Prostate gland (tissue), 2 donors: ENCODE measurements at regions not wholly inside any gene's neighbourhood (a gene's known extent, or its start where the extent isn't known, plus 50 kb on each side); places are given as distances from the start of the nearest gene placed in this dataset.

Experiments
- DNase-seq: peaks from one replicate; pipeline ENCODE4 v3.0.0-alpha.2; 2019; ENCODE audit warnings: low spot score
- H3K27ac ChIP-seq, 2 donors: fragments of 200-600 bp; sonication (generic); 2 replicates each; pipeline ENCODE4 v1.5.1; 2017 to 2019
- H3K27me3 ChIP-seq: fragments of 200-600 bp; sonication (generic); replicated peaks from 2 replicates; pipeline ENCODE4 v1.5.1; 2019; ENCODE audit not compliant: insufficient read depth
- H3K36me3 ChIP-seq, 2 donors: fragments of 200-600 bp; sonication (generic); 1 replicate in 1 of 2; 2 replicates in 1 of 2; pipeline versions ENCODE4 v1.5.1 to v1.8.1; 2017 to 2019
- H3K4me1 ChIP-seq: fragments of 200-600 bp; sonication (generic); replicated peaks from 2 replicates; pipeline ENCODE4 v1.5.1; 2019
- H3K4me3 ChIP-seq, 2 donors: fragments of 200-600 bp; sonication (generic); 2 replicates each; pipeline ENCODE4 v1.5.1; 2017 to 2019
- H3K9me3 ChIP-seq: fragments of 200-600 bp; sonication (generic); 2 replicates; pipeline ENCODE4 v1.5.1; 2017
- POLR2A ChIP-seq: fragments of 450-650 bp; IDR thresholded peaks from one replicate; pipeline ENCODE4 v1.6.1; 2016; ENCODE audit warnings: antibody characterized with exemption, mild to moderate bottlenecking
- POLR2AphosphoS5 ChIP-seq: sonication (generic); formaldehyde crosslinking; IDR thresholded peaks from one replicate; pipeline ENCODE4 v1.6.1; 2017; ENCODE audit warnings: antibody characterized with exemption
- WGBS: methylation state at CpG from one replicate; pipeline ENCODE4 v1.1.5; 2018; 5-methylcytosine and 5-hydroxymethylcytosine counted together
- intact Hi-C: fragments of 100-400 bp; cut with DNase I; formaldehyde crosslinking; loops from one replicate; pipeline ENCODE4 v1.14.2; 2022
- TF ChIP-seq, protein P1 (sequence below), 4 experiments: fragments of 200-600 bp in 2 of 4; fragments of 450-650 bp in 2 of 4; sonication (generic) in 2 of 4; IDR thresholded peaks; 1 replicate in 3 of 4; 2 replicates in 1 of 4; pipeline ENCODE4 v1.5.1; 2016 to 2019; ENCODE audit warnings: antibody characterized with exemption in 4 of 4, mild to moderate bottlenecking in 2 of 4, moderate library complexity in 2 of 4

DNA sequence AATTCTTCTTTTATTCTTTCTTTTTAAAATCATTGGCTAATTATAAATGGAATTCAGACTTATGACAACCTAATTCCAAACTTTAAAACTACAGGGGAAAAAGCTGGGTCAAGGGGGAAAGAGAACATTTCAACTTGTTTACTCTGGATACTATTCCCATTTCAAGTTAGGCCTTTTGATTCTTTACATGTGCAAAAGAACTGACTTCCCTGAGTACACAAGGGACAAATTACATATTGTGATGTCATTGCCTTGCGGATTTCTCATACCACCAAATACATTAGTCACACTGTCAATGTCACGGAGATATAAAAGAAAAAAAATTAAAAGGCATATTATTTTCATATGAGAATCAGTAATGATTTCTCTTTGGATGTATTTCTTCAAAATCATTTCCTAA lies 96.5 kb upstream of the TBX18 start:
- intact Hi-C loops, result no loop called here
- no peaks in the 10 kb centered on the region for H3K4me1 ChIP-seq
- H3K36me3 ChIP-seq, result no peaks in the 10 kb centered on the region
- no peak for TF ChIP-seq POLR2A
- TF ChIP-seq, protein P1, sequence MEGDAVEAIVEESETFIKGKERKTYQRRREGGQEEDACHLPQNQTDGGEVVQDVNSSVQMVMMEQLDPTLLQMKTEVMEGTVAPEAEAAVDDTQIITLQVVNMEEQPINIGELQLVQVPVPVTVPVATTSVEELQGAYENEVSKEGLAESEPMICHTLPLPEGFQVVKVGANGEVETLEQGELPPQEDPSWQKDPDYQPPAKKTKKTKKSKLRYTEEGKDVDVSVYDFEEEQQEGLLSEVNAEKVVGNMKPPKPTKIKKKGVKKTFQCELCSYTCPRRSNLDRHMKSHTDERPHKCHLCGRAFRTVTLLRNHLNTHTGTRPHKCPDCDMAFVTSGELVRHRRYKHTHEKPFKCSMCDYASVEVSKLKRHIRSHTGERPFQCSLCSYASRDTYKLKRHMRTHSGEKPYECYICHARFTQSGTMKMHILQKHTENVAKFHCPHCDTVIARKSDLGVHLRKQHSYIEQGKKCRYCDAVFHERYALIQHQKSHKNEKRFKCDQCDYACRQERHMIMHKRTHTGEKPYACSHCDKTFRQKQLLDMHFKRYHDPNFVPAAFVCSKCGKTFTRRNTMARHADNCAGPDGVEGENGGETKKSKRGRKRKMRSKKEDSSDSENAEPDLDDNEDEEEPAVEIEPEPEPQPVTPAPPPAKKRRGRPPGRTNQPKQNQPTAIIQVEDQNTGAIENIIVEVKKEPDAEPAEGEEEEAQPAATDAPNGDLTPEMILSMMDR (IDR thresholded peaks at IDR 0.05), result no peak
- TF ChIP-seq POLR2AphosphoS5, result no peak
- 90% methylated on average over 2 of the region's 2 CpGs for WGBS
- no peaks in the 10 kb centered on the region for H3K27me3 ChIP-seq
- no peak overlapping the region for H3K4me3 ChIP-seq
- H3K9me3 ChIP-seq, result no peaks in the 10 kb centered on the region
- no peak overlapping the region for H3K27ac ChIP-seq
- DNase-seq, result no peak

DNA sequence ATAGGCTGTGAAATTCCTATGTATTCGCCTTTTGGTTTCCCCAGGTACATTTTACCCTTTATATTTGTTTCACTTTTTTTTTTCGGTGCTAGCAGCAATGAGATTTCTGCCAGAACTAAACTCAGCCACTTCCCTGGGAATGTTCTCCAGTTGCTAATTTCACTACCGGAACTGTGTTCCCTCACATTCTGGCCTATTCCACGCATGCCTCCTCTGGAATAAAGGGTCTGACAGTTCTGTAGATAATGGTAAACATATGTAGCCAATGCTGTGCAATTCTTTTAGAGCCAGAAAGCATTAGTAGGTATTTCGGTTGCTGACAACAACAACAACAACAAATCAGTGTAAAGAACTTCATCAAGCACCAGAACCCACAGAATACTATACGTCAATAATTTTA lies 96.1 kb upstream of the TBX18 start:
- Histone ChIP-seq H3K4me3 (no peak overlapping the region), H3K27me3 (no peaks in the 10 kb centered on the region), H3K27ac (no peak overlapping the region), H3K4me1 (no peaks in the 10 kb centered on the region), H3K36me3 (no peaks in the 10 kb centered on the region), H3K9me3 (no peaks in the 10 kb centered on the region)
- DNase-seq, result no peak
- WGBS, result 77% methylated on average over 6 of the region's 6 CpGs
- intact Hi-C loops, result no loop called here
- TF ChIP-seq POLR2AphosphoS5 (no peak), POLR2A (no peak)
- TF ChIP-seq, protein P1 (IDR thresholded peaks at IDR 0.05), result no peak

DNA sequence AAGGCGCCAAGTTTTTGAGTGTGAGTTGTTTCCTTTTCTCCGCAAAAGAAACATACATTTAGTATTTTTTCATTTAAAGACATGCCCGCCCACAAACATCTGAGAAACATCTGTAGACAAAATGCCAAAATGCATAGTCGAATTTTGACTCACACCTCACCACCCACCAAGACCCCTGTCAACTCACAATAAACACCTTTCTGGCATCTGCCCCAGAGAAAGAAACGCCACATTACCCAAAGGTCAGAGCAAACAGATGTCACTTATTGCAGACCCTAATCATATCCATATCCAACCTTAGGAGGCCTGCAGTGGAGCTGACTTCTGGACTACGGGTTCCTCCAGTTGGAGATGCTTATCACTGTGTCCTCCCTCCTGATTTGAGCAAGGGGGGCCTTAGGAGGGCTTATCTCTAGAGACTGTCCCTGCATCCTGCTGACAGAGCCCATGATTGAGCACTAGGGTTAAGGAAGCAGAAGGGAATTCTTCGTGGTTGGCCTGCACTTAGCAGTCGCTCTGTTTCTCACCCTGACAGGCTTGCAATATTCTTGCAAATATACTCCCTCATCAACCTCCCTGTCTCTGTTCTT lies 90.5 kb upstream of the TBX18 start:
- TF ChIP-seq, protein P1 (IDR thresholded peaks at IDR 0.05), result no peak
- no peak for TF ChIP-seq POLR2AphosphoS5
- TF ChIP-seq POLR2A, result no peak
- Histone ChIP-seq H3K9me3 (no peaks in the 10 kb centered on the region), H3K4me1 (no peaks in the 10 kb centered on the region), H3K36me3 (no peaks in the 10 kb centered on the region), H3K27ac (no peak overlapping the region), H3K4me3 (no peak overlapping the region), H3K27me3 (no peaks in the 10 kb centered on the region)
- intact Hi-C loops, result no loop called here
- 60% methylated on average over 8 of the region's 8 CpGs for WGBS
- no peak for DNase-seq

DNA sequence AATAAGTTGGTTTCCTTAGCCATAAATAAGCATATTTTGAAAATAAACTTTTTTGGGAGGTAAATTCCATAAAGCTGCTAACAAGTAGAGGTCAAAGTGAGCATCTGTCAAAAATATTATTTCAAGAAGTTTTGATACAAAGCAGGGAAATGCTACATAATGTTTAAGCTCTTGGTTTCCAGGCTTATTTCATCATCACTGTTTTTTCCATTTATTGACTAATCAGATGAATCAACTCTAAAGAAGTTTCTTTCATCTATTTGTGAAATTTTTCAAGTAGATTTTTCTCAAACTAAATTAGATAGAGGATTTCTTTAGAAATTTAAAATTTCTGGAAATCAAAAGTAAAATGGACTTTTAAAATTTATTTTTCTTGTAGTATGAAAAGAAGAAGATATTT lies 89.5 kb upstream of the TBX18 start:
- Histone ChIP-seq H3K27me3 (no peaks in the 10 kb centered on the region), H3K27ac (no peak overlapping the region), H3K9me3 (no peaks in the 10 kb centered on the region), H3K4me3 (no peak overlapping the region), H3K4me1 (no peaks in the 10 kb centered on the region), H3K36me3 (no peaks in the 10 kb centered on the region)
- intact Hi-C loops, result no loop called here
- DNase-seq, result no peak
- TF ChIP-seq, protein P1 (IDR thresholded peaks at IDR 0.05), result no peak
- no peak for TF ChIP-seq POLR2AphosphoS5

DNA sequence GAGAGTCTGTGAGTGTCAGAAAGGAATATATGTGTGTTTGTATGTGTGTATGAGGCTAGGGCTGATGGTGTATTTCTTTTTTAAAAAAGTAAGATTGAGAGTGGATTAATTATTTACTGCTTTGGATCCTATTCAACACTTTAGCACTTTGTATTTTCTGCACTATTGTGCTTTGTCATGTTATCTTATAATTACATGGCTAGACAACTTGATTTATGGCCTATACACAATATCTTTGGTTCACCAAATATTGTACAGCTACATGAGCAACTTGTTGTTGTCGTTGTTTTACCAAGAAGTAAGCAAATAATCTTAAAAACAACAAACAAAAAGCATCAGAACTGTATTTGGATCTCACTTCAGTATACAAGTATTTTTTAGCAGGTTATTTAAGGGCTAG lies 84.6 kb upstream of the TBX18 start:
- intact Hi-C loops, result no loop called here
- Histone ChIP-seq H3K4me1 (no peaks in the 10 kb centered on the region), H3K36me3 (no peaks in the 10 kb centered on the region), H3K27ac (no peak overlapping the region), H3K9me3 (no peaks in the 10 kb centered on the region), H3K27me3 (no peaks in the 10 kb centered on the region), H3K4me3 (no peak overlapping the region)
- TF ChIP-seq, protein P1 (IDR thresholded peaks at IDR 0.05), result no peak
- TF ChIP-seq POLR2AphosphoS5, result no peak
- no peak for TF ChIP-seq POLR2A
- DNase-seq, result no peak
- 39% methylated on average over 1 of the region's 1 CpG for WGBS
